GM19025 (cell line): ENCODE measurements at regions not wholly inside any gene's neighbourhood (a gene's known extent, or its start where the extent isn't known, plus 50 kb on each side); places are given as distances from the start of the nearest gene placed in this dataset.

Experiments used
- ATAC-seq: cut with Tn5 transposase; IDR thresholded peaks from one replicate; pipeline ENCODE4 v1.9.1; 2021; ENCODE audit warnings: mild to moderate bottlenecking, low read depth, moderate library complexity; ENCODE audit not compliant: unreplicated experiment

GRCh38 chr7:130986261-130986690, 252.3 kb upstream of the KLF14 start:
- no peak for ATAC-seq

GRCh38 chr7:130987092-130987491, 253.1 kb upstream of the KLF14 start:
- no peak for ATAC-seq

GRCh38 chr7:130988443-130988842, 254.4 kb upstream of the KLF14 start:
- no peak for ATAC-seq

DNA sequence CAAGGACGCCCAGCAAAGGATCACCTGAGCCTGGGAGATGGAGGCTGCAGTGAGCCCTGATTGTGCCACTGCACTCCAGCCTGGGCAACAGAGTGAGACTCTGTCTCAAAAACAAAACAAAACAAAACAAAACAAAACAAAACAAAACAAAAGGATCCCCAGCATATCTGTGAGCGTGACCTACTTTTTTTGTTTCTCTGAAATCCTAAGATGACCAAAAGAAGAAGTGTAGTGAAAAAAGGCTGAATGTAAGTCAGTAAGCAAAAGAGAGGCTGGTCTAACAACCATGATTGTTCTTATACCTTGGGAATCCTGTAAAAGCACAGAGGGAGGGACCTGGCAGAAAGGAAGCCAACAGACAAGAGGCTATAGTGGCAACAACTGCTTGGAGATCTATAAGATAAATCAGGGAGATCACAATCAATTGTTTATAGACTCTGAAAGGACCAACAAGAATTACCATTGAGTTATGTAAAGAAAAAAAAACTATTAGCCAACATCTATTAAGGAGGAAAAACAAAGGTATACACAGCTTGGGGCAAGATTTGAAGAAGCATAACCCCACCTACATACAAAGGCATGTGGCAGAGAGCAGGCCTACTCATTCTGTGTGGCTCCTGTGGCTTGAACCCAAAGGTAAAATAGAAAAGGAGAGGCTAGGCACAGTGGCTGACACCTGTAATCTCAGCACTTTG, 255.2 kb upstream of the KLF14 start:
- no peak for ATAC-seq

- no peak for ATAC-seq
Observed at GRCh38 chr7:130990178-130990832, 256.3 kb upstream of the KLF14 start.

DNA sequence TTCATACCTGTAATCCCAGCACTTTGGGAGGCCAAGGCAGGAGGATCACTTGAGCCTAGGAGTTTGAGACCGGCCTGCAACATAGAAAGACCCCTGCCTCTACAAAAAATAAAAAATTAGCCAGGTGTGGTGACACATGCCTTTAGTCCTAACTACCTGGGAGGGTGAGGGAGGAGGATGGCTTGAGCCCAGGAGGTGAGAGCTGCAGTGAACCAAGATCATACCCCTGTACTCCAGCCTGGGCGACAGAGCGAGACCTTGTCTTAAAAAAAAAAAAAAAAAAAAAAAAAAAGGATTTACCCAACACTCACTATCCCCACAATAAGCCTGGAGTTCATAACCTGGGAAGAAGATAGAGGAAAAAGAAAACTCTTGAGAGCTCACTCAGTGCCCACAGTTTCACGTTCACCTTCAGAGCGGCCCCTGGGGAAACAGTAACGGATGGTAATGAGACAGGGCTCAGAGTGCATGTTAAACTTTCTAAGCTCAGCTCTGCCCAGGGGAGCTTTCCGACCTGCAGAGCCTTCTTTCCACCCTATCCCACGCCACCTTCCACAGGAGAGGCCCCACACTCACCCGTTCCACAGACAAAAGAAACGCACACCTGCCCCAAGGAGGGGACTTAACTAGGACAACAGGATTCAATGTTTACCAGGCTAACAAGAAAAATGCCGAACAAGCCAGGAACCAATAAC, 259.8 kb upstream of the KLF14 start:
- ATAC-seq = no peak

DNA sequence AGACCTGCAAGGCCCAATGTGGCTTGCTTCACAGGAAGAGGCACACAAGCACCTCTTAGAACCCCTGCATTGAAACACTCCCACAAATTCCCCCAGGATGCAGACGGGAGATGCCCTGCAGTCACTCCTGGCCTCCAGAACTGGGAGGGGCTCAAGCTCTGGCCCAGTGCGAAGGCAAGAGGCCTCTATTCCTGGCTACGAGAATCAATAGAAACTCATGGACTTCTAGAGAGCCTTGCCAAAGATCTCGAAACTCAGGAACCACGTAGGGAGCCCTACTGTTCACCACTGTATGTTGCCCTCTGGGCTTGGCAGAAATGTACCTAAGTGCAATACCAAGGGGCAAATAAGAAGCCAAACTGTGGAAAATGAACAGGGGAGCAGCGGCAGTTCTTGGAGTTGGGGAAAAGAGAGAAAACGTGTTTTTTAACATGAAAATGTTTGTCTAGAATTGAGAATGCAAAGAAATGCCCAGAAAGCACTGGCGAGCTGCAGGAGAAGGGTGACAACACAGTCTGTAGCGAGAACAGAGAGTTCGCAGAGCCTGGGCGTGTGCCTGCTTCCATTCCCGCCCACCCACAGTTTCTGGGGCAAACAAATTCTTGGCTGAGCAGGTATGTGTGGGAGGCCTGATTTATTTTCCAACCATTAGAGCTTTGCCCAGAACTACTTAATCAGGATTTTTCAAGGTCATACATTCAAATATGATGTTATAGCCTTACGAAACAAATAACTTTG, 260.5 kb upstream of the KLF14 start:
- no peak for ATAC-seq

DNA sequence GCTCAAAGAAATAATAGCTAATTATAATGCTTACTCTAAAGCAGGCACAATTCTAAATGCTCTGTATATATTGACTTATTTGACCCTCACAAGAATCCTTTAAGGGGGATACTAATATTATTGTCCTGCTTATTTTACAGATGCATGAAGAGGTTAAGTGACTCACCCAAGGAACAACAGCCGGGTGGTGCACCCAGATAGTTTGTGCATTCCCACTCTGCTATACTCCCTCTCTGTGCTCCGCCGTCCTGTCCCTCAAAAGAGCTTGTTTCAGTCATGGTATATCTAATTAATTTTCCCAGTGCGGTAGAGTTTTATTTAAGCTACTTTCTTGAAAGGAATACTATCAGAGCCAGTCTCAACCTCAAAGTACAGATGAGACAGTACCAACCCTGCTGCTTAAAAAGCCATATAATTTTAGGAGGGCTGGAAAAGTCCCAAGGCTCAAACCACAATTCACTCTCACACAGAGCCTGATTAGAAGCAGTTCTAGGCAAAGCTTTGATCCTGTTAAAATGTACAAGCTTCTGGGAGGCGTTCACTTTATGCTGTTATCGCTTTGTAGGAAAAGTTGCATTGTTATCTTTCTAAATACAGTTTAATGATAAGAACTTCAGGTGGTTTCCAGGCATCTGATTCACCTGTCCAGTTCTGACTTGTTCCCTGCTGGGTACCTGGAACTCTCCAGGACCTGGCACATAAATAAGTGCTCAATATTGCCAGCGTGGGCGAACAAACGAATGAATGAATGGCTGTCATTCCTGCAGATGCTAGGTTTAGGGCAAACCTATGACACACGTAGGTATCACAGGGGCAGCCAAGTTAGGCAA, 261.5 kb upstream of the KLF14 start:
- ATAC-seq = no peak

GRCh38 chr7:130996205-130996832, 262.3 kb upstream of the KLF14 start:
- no peak for ATAC-seq

DNA sequence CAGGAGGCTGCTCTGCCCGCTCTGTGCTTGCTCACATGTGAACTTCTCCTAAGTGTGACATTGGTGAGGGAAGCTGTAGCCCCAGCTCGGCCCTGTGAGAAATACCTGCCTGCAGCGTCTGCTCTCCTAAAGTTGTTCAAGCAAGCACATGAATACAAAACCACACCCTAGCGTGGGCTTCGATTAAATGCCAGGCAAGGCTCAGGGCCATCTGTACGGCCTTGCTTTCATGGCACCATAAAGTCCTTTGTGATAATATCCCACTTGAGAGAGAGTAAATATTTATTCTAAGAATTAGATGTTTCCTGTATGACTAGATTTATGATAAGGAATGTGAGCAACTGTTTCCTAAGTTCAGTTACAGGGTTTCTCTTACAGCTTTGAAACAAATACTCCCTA, 262.8 kb upstream of the KLF14 start:
- ATAC-seq = no peak

DNA sequence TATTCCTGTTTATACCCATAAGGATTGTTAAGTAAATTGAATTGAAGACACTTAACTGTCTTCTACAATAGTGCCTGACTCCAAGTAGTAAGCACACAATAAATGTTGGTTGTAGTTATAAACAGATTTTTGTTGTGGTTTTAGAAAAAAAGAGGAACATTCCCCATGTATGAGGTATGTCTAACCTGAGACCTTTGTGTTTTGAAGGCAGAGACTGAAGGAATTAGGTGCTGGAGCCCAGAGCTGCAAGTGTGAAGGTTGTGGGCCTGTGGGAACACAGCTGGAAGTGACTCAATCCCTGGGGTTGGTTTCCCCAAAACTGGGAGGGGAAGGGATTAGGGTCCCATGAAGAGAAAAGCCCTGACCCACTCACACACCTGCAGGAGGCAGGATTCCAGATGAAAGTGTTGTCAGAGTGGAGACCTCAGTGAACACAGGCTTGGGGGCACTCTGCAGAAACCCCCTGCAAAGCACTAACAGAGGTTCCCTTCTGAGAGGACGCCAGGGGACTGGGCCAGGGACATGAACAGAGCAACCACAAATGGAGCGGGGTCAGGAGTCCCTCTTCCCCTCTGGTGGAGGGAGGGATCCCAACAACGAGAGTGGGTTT, 265.1 kb upstream of the KLF14 start:
- no peak for ATAC-seq

DNA sequence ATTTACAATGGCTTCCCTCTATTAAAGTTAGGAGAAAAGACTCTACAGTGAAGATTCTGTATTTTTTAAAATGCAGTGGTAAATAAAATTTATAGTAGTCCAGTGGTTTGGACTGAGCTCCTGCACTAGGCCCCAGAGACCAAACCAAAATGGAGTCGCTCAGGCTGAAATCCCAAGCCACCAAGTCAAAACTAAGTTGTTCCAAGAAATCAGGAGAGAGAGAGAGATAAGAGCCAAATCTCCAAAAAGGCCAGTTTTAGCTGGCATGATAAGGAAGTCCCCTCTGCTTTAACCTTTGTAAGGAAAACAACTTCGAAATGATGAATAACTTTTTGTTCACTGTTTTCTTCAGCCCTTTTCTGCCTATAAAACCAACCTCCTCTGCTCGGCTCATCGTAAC, 265.9 kb upstream of the KLF14 start:
- no peak for ATAC-seq

- ATAC-seq = no peak
Observed at GRCh38 chr7:131000389-131000788, 266.4 kb upstream of the KLF14 start.

GRCh38 chr7:131000873-131001272, 266.9 kb upstream of the KLF14 start:
- ATAC-seq = no peak

DNA sequence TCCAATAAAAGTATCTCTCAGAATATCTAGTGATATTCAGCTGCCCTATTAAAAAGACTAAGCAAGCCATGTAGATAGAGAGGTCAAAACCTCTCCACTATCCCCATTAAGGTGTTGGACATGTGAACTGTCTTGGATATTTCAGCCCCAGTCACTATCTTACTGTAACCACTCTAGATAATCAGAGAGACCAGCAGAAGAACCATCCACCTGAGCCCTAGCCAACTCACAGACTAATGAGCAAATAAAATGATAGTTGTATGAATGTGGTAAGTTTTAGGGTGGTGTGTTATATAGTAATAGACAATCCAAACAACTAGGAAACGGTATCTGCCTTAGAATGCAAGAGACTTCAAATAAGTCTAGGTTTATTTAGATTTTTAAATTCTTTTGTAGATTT, 268.6 kb upstream of the KLF14 start:
- no peak for ATAC-seq

DNA sequence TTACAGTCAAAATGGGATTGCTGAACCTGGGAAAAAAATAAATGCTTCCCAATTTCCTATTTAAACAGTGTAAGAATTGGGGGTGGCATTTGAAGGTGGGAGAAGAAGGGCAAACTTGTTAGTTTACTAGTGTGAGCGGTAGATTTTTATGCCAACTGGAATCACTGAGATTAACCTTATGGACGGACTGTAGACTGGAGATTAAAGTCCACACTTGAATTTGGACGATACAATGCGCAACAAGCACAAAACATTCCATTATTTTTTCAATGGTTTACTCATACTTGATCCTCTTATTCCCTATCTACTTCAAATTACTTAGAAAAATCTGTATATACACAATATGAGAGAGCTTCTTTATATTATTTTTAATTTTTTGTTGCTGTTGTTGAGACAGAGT, 269.6 kb upstream of the KLF14 start:
- no peak for ATAC-seq

DNA sequence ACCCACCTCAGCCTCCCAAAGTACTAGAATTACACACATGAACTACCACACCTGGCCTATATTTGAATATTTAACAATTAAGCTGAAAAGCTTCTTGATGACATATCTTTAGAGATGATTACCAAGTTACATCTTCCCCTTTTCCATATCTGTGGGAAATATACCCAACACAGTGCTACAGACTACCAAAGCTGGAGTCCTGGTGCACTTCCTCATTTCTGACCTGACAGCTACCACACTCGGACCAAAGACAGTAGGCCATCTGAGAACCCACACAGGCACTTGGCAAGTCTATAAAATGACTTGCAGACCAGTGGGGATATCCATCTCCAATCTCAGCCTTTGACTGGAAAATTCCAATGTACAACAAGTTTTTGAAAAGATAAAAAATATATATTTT, 270.4 kb upstream of the KLF14 start:
- no peak for ATAC-seq

- no peak for ATAC-seq
Observed at GRCh38 chr7:131007439-131008330, 273.7 kb upstream of the KLF14 start.
